HAP-1 (cell line): ENCODE measurements at regions not wholly inside any gene's neighbourhood (a gene's known extent, or its start where the extent isn't known, plus 50 kb on each side); places are given as distances from the start of the nearest gene placed in this dataset.
"Not testable (repeated sequence)": the region's sequence is repeated elsewhere in the genome, so short reads cannot be mapped to it uniquely, and the experiment has no call there.

Experiments
- DNase-seq, 2 experiments: peaks; one replicate each; pipeline ENCODE4 v3.0.0-alpha.2; 2016 to 2020; ENCODE audit warnings: low spot score in 2 of 2
- H3K27me3 ChIP-seq: fragments of 250-450 bp; sonication (Bioruptor Pico); 2 replicates; pipeline ENCODE4 v1.5.1; 2020; ENCODE audit warnings: low read depth, mild to moderate bottlenecking, moderate library complexity
- H3K36me3 ChIP-seq: fragments of 250-450 bp; sonication (Bioruptor Pico); replicated peaks from 2 replicates; pipeline ENCODE4 v1.5.1; 2020; ENCODE audit warnings: mild to moderate bottlenecking
- H3K4me1 ChIP-seq: fragments of 250-450 bp; sonication (Bioruptor Pico); 2 replicates; pipeline ENCODE4 v1.5.1; 2020; ENCODE audit warnings: mild to moderate bottlenecking
- H3K4me3 ChIP-seq: fragments of 250-450 bp; sonication (Bioruptor Pico); 2 replicates; pipeline ENCODE4 v1.5.1; 2020; ENCODE audit warnings: mild to moderate bottlenecking, moderate library complexity
- H3K9me3 ChIP-seq: fragments of 250-450 bp; sonication (Bioruptor Pico); 2 replicates; pipeline ENCODE4 v1.5.1; 2020; ENCODE audit warnings: mild to moderate bottlenecking, moderate library complexity
- in situ Hi-C: fragments of 300-500 bp; cut with MboI; formaldehyde crosslinking; loops from 3 replicates; pipeline ENCODE4 v1.14.3; 2020; ENCODE audit warnings: low sequenced_read_pairs, inconsistent platforms, mixed read lengths

- Histone ChIP-seq H3K4me3 (no peak overlapping the region), H3K9me3 (no peaks in the 10 kb centered on the region), H3K36me3 (no peaks in the 10 kb centered on the region), H3K4me1 (no peaks in the 10 kb centered on the region), H3K27me3 (peaks cover 3% of the 10 kb centered on the region; the same call in 1 of the 2 replicates)
- no peak for DNase-seq
- in situ Hi-C loops, result no loop called here
Measured at GRCh38 chr21:15650735-15651134, 79.0 kb upstream of the USP25 start.

DNA sequence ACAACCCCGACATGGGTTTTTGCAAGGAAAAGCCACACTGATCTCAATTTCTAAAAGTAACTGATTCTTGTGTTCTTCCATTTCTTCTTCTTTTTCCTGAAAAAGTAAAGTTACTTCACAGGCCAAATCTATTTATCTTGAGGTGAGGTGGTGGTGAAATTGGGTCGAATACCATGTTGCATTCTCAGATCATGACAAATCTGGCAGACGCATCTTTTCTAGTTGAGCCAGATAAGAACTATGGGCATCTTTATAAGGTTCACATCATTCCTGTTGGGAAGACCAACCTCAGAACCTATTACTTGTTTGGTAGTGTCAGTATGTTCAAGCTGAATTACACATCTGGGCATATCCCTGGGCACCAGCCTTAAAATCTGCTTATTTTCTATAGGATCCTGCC is 78.6 kb upstream of the USP25 start:
- in situ Hi-C loops, result no loop called here
- H3K9me3 ChIP-seq, result no peaks in the 10 kb centered on the region
- H3K36me3 ChIP-seq, result no peaks in the 10 kb centered on the region
- H3K4me3 ChIP-seq, result no peak overlapping the region
- DNase-seq, result no peak
- peaks cover 3% of the 10 kb centered on the region; the same call in 1 of the 2 replicates for H3K27me3 ChIP-seq
- H3K4me1 ChIP-seq, result no peaks in the 10 kb centered on the region

DNA sequence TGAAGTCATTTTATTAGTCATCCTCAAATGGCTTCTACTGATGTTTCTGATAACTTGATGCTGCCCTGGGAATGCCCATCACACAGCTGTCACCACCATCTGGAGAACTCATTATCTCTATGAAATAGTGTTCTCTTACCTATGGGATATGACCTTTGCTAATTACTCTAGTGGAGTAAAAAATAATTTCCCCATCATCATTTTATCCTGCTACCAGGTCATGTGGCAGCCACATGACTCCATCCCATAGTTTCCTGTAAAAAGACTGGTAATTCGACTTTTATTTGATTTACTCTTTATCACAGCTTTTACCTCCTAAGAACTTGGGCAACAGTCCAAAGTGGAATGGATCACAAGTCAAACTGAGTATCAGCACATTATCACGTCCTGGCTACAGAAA is 76.1 kb upstream of the USP25 start:
- Histone ChIP-seq H3K4me1 (no peaks in the 10 kb centered on the region), H3K9me3 (no peaks in the 10 kb centered on the region), H3K27me3 (peaks cover 3% of the 10 kb centered on the region; the same call in 1 of the 2 replicates), H3K4me3 (no peak overlapping the region), H3K36me3 (no peaks in the 10 kb centered on the region)
- DNase-seq, result no peak
- in situ Hi-C loops, result no loop called here

GRCh38 chr21:15654171-15654570 is 75.6 kb upstream of the USP25 start:
- in situ Hi-C loops, result no loop called here

DNA sequence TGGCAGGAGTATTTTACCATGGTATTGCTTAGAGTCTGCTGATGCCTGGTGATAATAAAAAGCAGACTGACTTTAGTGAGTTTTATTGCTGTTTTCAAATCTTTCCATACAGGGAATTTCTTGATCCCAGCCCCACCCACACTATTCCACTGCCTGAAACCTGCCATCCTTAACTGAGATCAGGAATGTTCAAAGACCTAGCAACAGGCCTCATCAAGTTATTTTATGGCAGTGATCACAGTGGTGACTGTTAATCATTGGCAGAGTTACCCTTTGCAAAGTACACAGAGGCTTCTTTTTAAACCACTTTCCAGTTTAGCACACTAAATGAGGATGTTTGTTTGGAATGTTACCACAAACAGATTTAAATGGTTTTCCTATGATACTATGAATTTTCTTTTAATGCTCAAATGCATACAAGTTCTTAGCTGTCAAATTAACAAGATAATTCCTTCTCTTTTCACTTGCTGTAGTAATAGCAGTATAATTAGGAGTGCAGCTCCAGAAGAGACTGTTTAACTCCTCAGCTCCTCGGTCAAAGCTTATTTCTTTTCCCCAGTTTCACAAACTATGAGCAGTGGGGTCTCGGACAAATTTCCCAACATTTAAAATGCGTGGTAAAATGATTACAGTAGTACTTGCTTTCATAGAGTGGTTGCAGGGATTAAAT is 69.9 kb upstream of the USP25 start:
- no peak overlapping the region for H3K4me3 ChIP-seq
- peaks cover 3% of the 10 kb centered on the region for H3K4me1 ChIP-seq
- no peaks in the 10 kb centered on the region for H3K27me3 ChIP-seq
- no peak for DNase-seq
- in situ Hi-C loops, result no loop called here
- H3K36me3 ChIP-seq, result no peaks in the 10 kb centered on the region
- no peaks in the 10 kb centered on the region for H3K9me3 ChIP-seq

More at GRCh38 chr21:15654171-15654570, 75.6 kb upstream of the USP25 start:
- Histone ChIP-seq H3K27me3 (peaks cover 3% of the 10 kb centered on the region; the same call in 1 of the 2 replicates), H3K4me3 (no peak overlapping the region), H3K9me3 (no peaks in the 10 kb centered on the region), H3K36me3 (no peaks in the 10 kb centered on the region), H3K4me1 (no peaks in the 10 kb centered on the region)
- DNase-seq, result no peak

GRCh38 chr21:15660423-15660804 is 69.4 kb upstream of the USP25 start:
- no peak for DNase-seq
- Histone ChIP-seq H3K4me3 (no peak overlapping the region), H3K36me3 (no peaks in the 10 kb centered on the region), H3K27me3 (no peaks in the 10 kb centered on the region), H3K9me3 (no peaks in the 10 kb centered on the region), H3K4me1 (peaks cover 3% of the 10 kb centered on the region)
- in situ Hi-C loops, result no loop called here

DNA sequence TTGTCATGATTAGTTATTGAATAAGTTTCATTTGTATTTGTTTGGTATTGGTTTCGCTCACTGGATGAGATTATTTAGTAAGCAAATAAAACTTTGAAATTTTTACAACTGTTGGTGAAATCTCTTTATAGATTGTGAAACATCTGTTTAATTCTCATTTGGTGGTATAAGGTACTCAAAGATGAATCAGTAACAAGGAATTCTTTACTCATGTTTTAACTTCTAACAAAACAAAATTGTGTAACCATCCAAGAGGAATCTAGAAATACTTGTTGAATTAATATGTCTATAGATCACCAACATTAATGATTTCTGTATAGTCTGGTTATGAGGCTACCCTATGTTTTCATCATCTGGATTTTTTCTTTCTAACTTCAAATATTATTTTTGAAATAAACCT is 62.8 kb upstream of the USP25 start:
- no peaks in the 10 kb centered on the region for H3K36me3 ChIP-seq
- no peak for DNase-seq
- in situ Hi-C loops, result no loop called here
- H3K27me3 ChIP-seq, result no peaks in the 10 kb centered on the region
- H3K9me3 ChIP-seq, result no peaks in the 10 kb centered on the region
- H3K4me3 ChIP-seq, result no peak overlapping the region
- H3K4me1 ChIP-seq, result no peaks in the 10 kb centered on the region

GRCh38 chr21:15667819-15668218 is 62.0 kb upstream of the USP25 start:
- H3K9me3 ChIP-seq, result no peaks in the 10 kb centered on the region

GRCh38 chr21:15669247-15669646 is 60.5 kb upstream of the USP25 start:
- no peaks in the 10 kb centered on the region for H3K4me1 ChIP-seq
- no peaks in the 10 kb centered on the region for H3K27me3 ChIP-seq
- H3K36me3 ChIP-seq, result no peaks in the 10 kb centered on the region
- in situ Hi-C loops, result no loop called here
- no peaks in the 10 kb centered on the region for H3K9me3 ChIP-seq
- DNase-seq, result no peak
- no peak overlapping the region for H3K4me3 ChIP-seq

More at GRCh38 chr21:15667819-15668218, 62.0 kb upstream of the USP25 start:
- H3K4me3 ChIP-seq, result no peak overlapping the region
- no peaks in the 10 kb centered on the region for H3K27me3 ChIP-seq
- peak in 1 of 2 experiments; percentile 14 for DNase-seq
- in situ Hi-C loops, result no loop called here
- H3K36me3 ChIP-seq, result no peaks in the 10 kb centered on the region
- H3K4me1 ChIP-seq, result no peaks in the 10 kb centered on the region

DNA sequence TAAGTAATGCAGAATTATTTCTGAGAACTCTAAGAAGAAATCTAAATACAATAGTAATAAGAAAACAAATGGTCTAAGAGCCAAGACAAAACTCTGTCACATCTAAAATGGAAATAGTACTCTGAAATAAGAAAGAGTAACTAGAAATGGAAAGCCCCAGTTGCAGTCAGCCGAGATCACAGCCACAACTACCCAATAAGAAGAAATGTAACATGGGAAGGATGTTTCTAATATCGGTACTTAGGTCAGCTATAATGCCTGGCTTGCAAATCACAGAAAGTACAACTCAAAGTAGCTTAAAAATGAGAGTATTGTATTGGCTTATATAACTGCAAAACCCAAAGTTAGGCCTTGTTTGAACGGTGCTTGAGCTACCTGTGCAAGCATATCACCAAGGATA is 58.6 kb upstream of the USP25 start:
- Histone ChIP-seq H3K4me1 (no peaks in the 10 kb centered on the region), H3K36me3 (no peaks in the 10 kb centered on the region), H3K4me3 (no peak overlapping the region), H3K27me3 (no peaks in the 10 kb centered on the region), H3K9me3 (no peaks in the 10 kb centered on the region)
- in situ Hi-C loops, result no loop called here
- no peak for DNase-seq

DNA sequence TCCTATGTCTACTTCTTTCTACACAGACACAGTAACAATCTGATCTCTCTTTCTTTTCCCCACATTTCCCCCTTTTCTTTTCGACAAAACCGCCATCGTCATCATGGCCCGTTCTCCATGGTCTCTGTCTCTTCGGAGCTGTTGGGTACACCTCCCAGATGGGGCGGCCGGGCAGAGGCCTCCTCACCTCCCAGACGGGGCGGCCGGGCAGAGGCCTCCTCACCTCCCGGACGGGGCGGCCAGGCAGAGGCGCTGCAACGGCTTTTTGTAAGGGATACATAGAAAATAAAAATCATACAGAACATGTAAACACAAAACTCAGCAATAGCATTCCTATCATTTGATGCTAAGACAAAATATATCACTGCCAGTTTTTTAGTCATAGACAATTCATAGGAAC is 57.2 kb upstream of the USP25 start:
- H3K4me1 ChIP-seq, in situ Hi-C loops, H3K27me3 ChIP-seq, H3K36me3 ChIP-seq, H3K4me3 ChIP-seq, DNase-seq, H3K9me3 ChIP-seq: not testable (repeated sequence)

DNA sequence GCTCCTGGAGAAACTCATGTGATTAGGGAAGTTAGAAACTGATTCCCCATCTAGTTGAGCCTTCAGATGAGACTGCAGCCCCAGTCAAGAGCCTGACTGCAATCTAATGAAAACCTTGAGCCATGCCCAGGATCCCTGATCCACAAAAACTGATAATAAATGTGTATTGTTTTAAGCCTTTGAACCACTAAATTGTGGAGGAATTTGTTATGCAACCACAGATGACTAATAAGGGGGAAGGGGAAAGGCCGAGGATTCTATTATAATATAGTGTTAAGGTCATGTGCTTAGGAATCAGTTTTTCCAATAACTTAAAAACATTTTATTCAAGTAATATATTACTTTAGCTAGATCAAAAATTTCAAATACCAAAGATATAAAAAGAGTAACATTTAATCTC is 52.8 kb upstream of the USP25 start:
- H3K4me1 ChIP-seq, result no peaks in the 10 kb centered on the region
- DNase-seq, result no peak
- H3K36me3 ChIP-seq, result no peaks in the 10 kb centered on the region
- in situ Hi-C loops, result no loop called here
- no peaks in the 10 kb centered on the region for H3K9me3 ChIP-seq
- H3K27me3 ChIP-seq, result no peaks in the 10 kb centered on the region
- no peak overlapping the region for H3K4me3 ChIP-seq

DNA sequence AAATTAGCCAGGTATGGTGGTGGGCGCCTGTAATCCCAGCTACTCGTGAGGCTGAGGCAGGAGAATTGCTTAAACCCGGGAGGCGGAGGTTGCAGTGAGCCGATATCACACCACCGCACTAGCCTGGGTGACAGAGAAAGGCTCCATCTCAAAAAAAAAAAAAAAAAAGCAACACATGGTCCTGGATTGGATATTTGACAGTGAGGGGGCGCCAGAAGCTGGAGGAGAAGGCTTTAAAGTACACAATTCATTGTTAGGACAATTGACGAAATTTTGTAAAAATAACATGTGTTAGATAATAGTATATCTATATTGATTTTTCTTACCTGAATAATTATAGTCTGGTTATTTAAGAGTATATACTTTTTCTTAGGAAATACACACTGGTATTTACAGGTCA is 50.2 kb upstream of the USP25 start:
- Histone ChIP-seq H3K4me3 (no peak overlapping the region), H3K27me3 (no peaks in the 10 kb centered on the region), H3K9me3 (no peaks in the 10 kb centered on the region), H3K36me3 (no peaks in the 10 kb centered on the region), H3K4me1 (no peaks in the 10 kb centered on the region)
- in situ Hi-C loops, result no loop called here
- DNase-seq, result no peak
